Fibroblast of mammary gland (primary cell): ENCODE measurements at regions not wholly inside any gene's neighbourhood (a gene's known extent, or its start where the extent isn't known, plus 50 kb on each side); places are given as distances from the start of the nearest gene placed in this dataset.
"Not testable (repeated sequence)": the region's sequence is repeated elsewhere in the genome, so short reads cannot be mapped to it uniquely, and the experiment has no call there.

Experiments used
- DNase-seq: peaks from one replicate; pipeline ENCODE4 v3.0.0-alpha.2; 2010; ENCODE audit warnings: low read depth
- H3K4me3 ChIP-seq: 2 replicates; pipeline ENCODE4 v1.5.1; 2011; ENCODE audit warnings: low read depth, mild to moderate bottlenecking, low read length, moderate library complexity; ENCODE audit not compliant: control insufficient read depth
- CTCF ChIP-seq: conservative IDR thresholded peaks from 2 replicates; pipeline ENCODE4 v1.5.1; 2011; ENCODE audit warnings: low read depth, low read length, inconsistent platforms; ENCODE audit not compliant: control insufficient read depth, insufficient read depth

- DNase-seq: no peak
- no peak for TF ChIP-seq CTCF
- no peak overlapping the region for H3K4me3 ChIP-seq
These were observed 598.4 kb upstream of the ZNF337 start for GRCh38 chr20:26295006-26295405.

DNA sequence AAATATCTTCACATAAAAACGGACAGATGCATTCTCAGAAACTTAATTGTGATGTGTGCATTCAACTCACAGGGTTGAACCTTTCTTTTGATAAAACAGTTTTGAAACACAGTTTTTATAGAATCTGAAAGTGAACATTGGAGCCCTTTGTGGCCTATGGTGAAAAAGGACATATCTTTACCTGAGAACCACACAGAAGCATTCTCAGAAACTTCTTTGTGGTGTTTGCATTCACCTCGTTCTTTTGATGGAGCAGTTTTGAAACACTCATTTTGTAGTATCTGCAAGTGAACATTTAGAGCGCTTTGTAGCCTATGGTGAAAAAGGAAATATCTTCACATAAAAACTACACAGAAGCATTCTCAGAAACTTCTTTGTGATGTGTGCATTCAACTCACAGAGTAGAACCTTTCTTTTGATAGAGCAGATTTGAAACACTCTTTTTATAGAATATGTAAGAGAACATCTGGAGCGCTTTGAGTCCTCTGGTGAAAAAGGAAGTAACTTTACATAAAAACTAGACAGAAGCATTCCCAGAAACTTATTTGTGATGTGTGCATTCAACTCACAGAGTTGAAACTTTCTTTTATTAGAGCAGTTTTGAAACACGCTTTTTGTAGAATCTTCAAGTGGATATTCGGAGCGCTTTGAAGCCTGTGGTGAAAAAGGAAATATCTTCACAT lies 591.9 kb upstream of the ZNF337 start:
- not testable (repeated sequence) for H3K4me3 ChIP-seq, DNase-seq

DNA sequence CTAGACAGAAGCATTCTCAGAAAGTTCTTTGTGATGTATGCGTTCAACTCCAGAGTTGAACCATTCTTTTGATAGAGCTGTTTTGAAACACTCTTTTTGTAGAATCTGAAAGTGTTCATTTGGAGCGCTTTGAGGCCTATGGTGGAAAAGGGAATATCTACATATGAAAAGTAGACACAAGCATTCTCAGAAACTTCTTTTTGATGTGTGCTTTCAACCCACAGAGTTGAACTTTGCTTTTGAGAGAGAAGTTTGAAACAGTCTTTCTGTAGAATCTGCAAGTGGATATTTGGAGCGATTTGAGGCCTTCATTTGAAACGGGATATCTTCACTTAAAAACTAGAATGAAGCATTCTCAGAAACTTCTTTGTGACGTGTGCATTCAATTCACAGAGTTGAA lies 582.6 kb upstream of the ZNF337 start:
- no peak for DNase-seq
- no peak for TF ChIP-seq CTCF
- H3K4me3 ChIP-seq: no peak overlapping the region

GRCh38 chr20:26277339-26277738 lies 580.7 kb upstream of the ZNF337 start:
- DNase-seq: no peak
- no peak overlapping the region for H3K4me3 ChIP-seq
- TF ChIP-seq CTCF: no peak

GRCh38 chr20:26276554-26277210 lies 580.0 kb upstream of the ZNF337 start:
- H3K4me3 ChIP-seq: no peak overlapping the region
- TF ChIP-seq CTCF: no peak
- DNase-seq: no peak

DNA sequence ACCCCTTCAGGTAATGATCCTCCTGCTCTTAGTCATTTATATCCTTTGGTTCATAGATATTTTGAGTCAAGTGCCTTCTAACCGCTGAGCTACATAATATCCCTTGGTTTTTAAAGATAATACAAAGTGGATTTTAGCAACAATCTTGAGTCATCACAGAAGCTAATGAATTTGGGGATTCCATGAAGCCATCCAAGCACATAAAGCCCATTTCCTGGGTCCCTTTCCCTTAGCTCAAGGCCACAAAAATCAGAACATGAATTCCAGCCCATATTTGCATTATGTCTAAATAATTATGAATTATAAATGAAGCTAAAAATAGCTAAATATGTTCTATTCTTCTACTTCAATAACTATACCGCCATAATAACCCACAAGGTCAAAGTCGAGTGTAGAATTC lies 572.1 kb upstream of the ZNF337 start:
- DNase-seq, H3K4me3 ChIP-seq: not testable (repeated sequence)

GRCh38 chr20:26260925-26261324 lies 564.3 kb upstream of the ZNF337 start:
- H3K4me3 ChIP-seq, DNase-seq: not testable (repeated sequence)

- not testable (repeated sequence) for DNase-seq, H3K4me3 ChIP-seq
These were observed 555.8 kb upstream of the ZNF337 start for GRCh38 chr20:26252311-26252975.

- DNase-seq, H3K4me3 ChIP-seq: not testable (repeated sequence)
These were observed 554.7 kb upstream of the ZNF337 start for GRCh38 chr20:26251376-26251775.

DNA sequence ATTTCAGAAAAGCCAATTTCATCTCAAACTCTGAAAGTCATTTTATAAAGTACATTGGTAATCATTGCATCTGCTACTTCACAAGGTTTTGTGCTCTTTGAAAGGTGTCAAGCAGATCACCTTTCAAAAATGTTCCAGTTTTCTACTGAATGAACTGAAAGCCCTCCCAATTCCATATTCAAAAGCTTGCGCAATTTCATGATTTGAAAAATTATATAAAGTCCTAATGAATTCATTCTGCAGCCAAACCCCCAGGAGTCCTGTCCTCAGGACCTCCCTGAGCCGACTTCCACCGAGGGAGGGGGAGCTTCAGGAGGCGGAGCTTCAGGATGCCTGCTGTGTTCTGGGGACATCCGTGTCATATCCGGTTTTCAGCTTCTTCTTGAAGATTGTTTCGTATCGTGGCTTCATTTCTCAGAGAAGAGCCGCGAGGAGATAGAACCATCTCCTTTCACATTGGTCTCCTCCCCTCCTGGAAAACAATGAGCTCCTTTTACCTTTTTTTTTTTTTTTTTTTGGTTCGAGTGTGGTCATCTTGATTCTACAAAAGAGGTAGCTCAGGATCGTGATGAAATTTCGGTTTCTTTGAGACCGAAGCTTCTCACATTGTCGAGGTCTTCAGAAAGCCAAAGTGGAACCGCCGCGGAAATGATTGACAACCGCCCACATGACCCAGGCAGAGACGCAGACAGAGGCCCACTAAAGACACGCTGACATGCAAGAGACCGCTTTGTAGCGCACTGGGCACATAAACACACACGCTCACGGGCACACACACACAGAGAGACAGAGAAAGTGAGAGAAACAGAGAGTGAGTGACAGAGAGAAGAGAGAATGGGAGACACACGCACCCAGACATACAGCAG lies 553.8 kb upstream of the ZNF337 start:
- not testable (repeated sequence) for DNase-seq, H3K4me3 ChIP-seq
